Uterus (tissue), 3 donors: ENCODE measurements at regions not wholly inside any gene's neighbourhood (a gene's known extent, or its start where the extent isn't known, plus 50 kb on each side); places are given as distances from the start of the nearest gene placed in this dataset.

Experiments
- DNase-seq, 2 donors: peaks; one replicate each; pipeline ENCODE4 v3.0.0-alpha.2; 2019 to 2020
- H3K27ac ChIP-seq, 2 donors: fragments of 200-600 bp; sonication (generic); 1 replicate in 1 of 2; 2 replicates in 1 of 2; pipeline ENCODE4 v1.5.1; 2016 to 2018
- H3K27me3 ChIP-seq, 2 donors: fragments of 200-600 bp; sonication (generic); one replicate each; pipeline ENCODE4 v1.5.1; 2018 to 2019; ENCODE audit warnings: control low read depth in 1 of 2
- H3K36me3 ChIP-seq, 2 donors: fragments of 200-600 bp; sonication (generic); one replicate each; pipeline ENCODE4 v1.5.1; 2019; ENCODE audit warnings: control low read depth in 1 of 2
- H3K4me1 ChIP-seq, 2 donors: fragments of 200-600 bp; sonication (generic); one replicate each; pipeline ENCODE4 v1.5.1; 2018 to 2019; ENCODE audit warnings: control low read depth in 1 of 2
- H3K4me3 ChIP-seq, 2 donors: fragments of 200-600 bp; sonication (generic); 1 replicate in 1 of 2; 2 replicates in 1 of 2; pipeline ENCODE4 v1.5.1; 2018 to 2019; ENCODE audit warnings: mild to moderate bottlenecking in 1 of 2
- H3K9me3 ChIP-seq, 2 donors: fragments of 200-600 bp; sonication (generic); one replicate each; pipeline ENCODE4 v1.5.1; 2019; ENCODE audit warnings: control low read depth in 1 of 2
- CTCF ChIP-seq, 4 experiments: fragments of 200-600 bp in 2 of 4; fragments of 450-650 bp in 2 of 4; sonication (generic) in 2 of 4; IDR thresholded peaks; one replicate each; pipeline ENCODE4 v1.5.1; 2016 to 2019; ENCODE audit warnings: antibody characterized with exemption in 4 of 4, mild to moderate bottlenecking in 2 of 4, moderate library complexity in 1 of 4
- POLR2A ChIP-seq, 2 donors: fragments of 450-650 bp; IDR thresholded peaks; one replicate each; pipeline ENCODE4 v1.6.1; 2016; ENCODE audit warnings: antibody characterized with exemption in 2 of 2, mild to moderate bottlenecking in 1 of 2, moderate library complexity in 1 of 2
- intact Hi-C: fragments of 100-400 bp; cut with DNase I; formaldehyde crosslinking; loops from one replicate; pipeline ENCODE4 v1.15.1; 2023; ENCODE audit warnings: low total_unique reads
- donor health status: DM: yes; HTN: yes; CAD: no.

GRCh38 chr16:73219176-73219575 lies 171.2 kb upstream of the ZFHX3 start:
- no peaks in the 10 kb centered on the region for H3K27me3 ChIP-seq
- TF ChIP-seq CTCF (IDR thresholded peaks at IDR 0.05) (no peak), POLR2A (IDR thresholded peaks at IDR 0.05) (no peak)
- no peaks in the 10 kb centered on the region for H3K36me3 ChIP-seq
- DNase-seq: no peak
- H3K4me3 ChIP-seq: no peak overlapping the region
- no peaks in the 10 kb centered on the region for H3K9me3 ChIP-seq
- H3K27ac ChIP-seq: no peak overlapping the region
- intact Hi-C loops: no loop called here
- no peaks in the 10 kb centered on the region for H3K4me1 ChIP-seq

GRCh38 chr16:73217654-73218053 lies 169.7 kb upstream of the ZFHX3 start:
- Histone ChIP-seq H3K27ac (no peak overlapping the region), H3K9me3 (no peaks in the 10 kb centered on the region), H3K4me1 (no peaks in the 10 kb centered on the region), H3K27me3 (no peaks in the 10 kb centered on the region), H3K4me3 (no peak overlapping the region), H3K36me3 (no peaks in the 10 kb centered on the region)
- TF ChIP-seq CTCF (IDR thresholded peaks at IDR 0.05) (no peak), POLR2A (IDR thresholded peaks at IDR 0.05) (no peak)
- intact Hi-C loops: no loop called here
- no peak for DNase-seq

- DNase-seq: no peak
- intact Hi-C loops: no loop called here
- no peaks in the 10 kb centered on the region for H3K9me3 ChIP-seq
- no peaks in the 10 kb centered on the region for H3K4me1 ChIP-seq
- no peaks in the 10 kb centered on the region for H3K36me3 ChIP-seq
- no peak overlapping the region for H3K4me3 ChIP-seq
- no peak overlapping the region for H3K27ac ChIP-seq
- H3K27me3 ChIP-seq: no peaks in the 10 kb centered on the region
- no peak for TF ChIP-seq POLR2A (IDR thresholded peaks at IDR 0.05)
- no peak for TF ChIP-seq CTCF (IDR thresholded peaks at IDR 0.05)
These were observed 169.0 kb upstream of the ZFHX3 start for GRCh38 chr16:73216932-73217331.

GRCh38 chr16:73215678-73216377 lies 167.9 kb upstream of the ZFHX3 start:
- intact Hi-C loops: no loop called here
- Histone ChIP-seq H3K4me3 (no peak overlapping the region), H3K27me3 (no peaks in the 10 kb centered on the region), H3K4me1 (no peaks in the 10 kb centered on the region), H3K36me3 (no peaks in the 10 kb centered on the region), H3K9me3 (no peaks in the 10 kb centered on the region), H3K27ac (peak overlapping the region; percentile 47 to 53)
- DNase-seq: no peak
- TF ChIP-seq POLR2A (IDR thresholded peaks at IDR 0.05): no peak
- TF ChIP-seq CTCF (IDR thresholded peaks at IDR 0.05): no peak

GRCh38 chr16:73214825-73215677 lies 167.1 kb upstream of the ZFHX3 start:
- Histone ChIP-seq H3K9me3 (no peaks in the 10 kb centered on the region), H3K4me1 (no peaks in the 10 kb centered on the region), H3K27me3 (no peaks in the 10 kb centered on the region), H3K27ac (peak overlapping the region; percentile 47 to 53), H3K4me3 (no peak overlapping the region), H3K36me3 (no peaks in the 10 kb centered on the region)
- TF ChIP-seq POLR2A (IDR thresholded peaks at IDR 0.05) (no peak), CTCF (IDR thresholded peaks at IDR 0.05) (no peak)
- DNase-seq: peak; percentile 24 to 32
- intact Hi-C loops: no loop called here
